K562 (cell line): ENCODE measurements at regions not wholly inside any gene's neighbourhood (a gene's known extent, or its start where the extent isn't known, plus 50 kb on each side); places are given as distances from the start of the nearest gene placed in this dataset.

Experiments used
- ATAC-seq: fragments of 200-7000 bp; cut with Tn5 transposase; 3 replicates; pipeline ENCODE4 v1.9.1; 2020; ENCODE audit warnings: moderate library complexity
- BruUV-seq: library from RNA; stranded (reverse); fragments of 400-500 nt; replicated peaks from 2 replicates; lab custom pipeline; 2021; lab: Mats Ljungman, UMichigan
- CTCF ChIA-PET: fragments of 300-600 bp; formaldehyde crosslinking; extraction: SDS; loops from one replicate; lab custom pipeline; 2021; ENCODE audit warnings: low intra/inter-chr PET ratio; lab: Yijun Ruan, JAX
- POLR2A ChIA-PET: fragments of 300-600, 350-650 bp; sonication (Branson Sonifier 250); formaldehyde crosslinking; extraction: SDS; loops from one replicate; lab custom pipeline; 2021; ENCODE audit warnings: antibody characterized with exemption, inconsistent platforms; lab: Yijun Ruan, JAX
- DNase-seq, 4 experiments: peaks; one replicate each; pipeline versions ENCODE4 v3.0.0 to v3.0.0-alpha.2; 2011 to 2018; ENCODE audit warnings: low spot score in 3 of 4, mixed read lengths in 3 of 4; ENCODE audit errors: extremely low read depth in 1 of 4
- FAIRE-seq: peaks from 2 replicates; lab custom pipeline; 2011; peaks lifted over from hg19 to GRCh38; lab: Jason Lieb, UNC
- H2AFZ ChIP-seq: 2 replicates; pipeline ENCODE4 v1.6.0; 2011; ENCODE audit warnings: low read depth, low read length, control low read depth, inconsistent platforms
- H3K27ac ChIP-seq: fragments of 200-600 bp; 3 replicates; pipeline ENCODE4 v1.8.0; 2011; ENCODE audit warnings: low read depth, mild to moderate bottlenecking, control low read depth, inconsistent platforms, low read length, moderate library complexity, mixed read lengths; ENCODE audit errors: extremely low read depth
- H3K27me3 ChIP-seq, 2 experiments: fragments of 300-600 bp in 1 of 2; 2 replicates in 1 of 2; 3 replicates in 1 of 2; pipeline versions ENCODE4 v1.6.0 to v1.8.0; 2011; ENCODE audit warnings: inconsistent platforms in 2 of 2, low read length in 2 of 2, mild to moderate bottlenecking in 1 of 2, mixed read lengths in 1 of 2, moderate library complexity in 1 of 2; ENCODE audit not compliant: control insufficient read depth in 2 of 2, insufficient read depth in 2 of 2
- H3K36me3 ChIP-seq: fragments of 300-600 bp; 3 replicates; pipeline ENCODE4 v1.8.0; 2011; ENCODE audit warnings: mild to moderate bottlenecking, low read length, inconsistent platforms; ENCODE audit not compliant: control insufficient read depth, insufficient read depth
- H3K4me1 ChIP-seq, 2 experiments: fragments of 200-600 bp in 1 of 2; replicated peaks in 1 of 2; 2 replicates in 1 of 2; 3 replicates in 1 of 2; pipeline versions ENCODE4 v1.5.1 to v1.8.0; 2011; ENCODE audit warnings: inconsistent platforms in 2 of 2, low read length in 2 of 2, mild to moderate bottlenecking in 1 of 2, mixed read lengths in 1 of 2, moderate library complexity in 1 of 2; ENCODE audit not compliant: control insufficient read depth in 2 of 2, insufficient read depth in 2 of 2
- H3K4me2 ChIP-seq: 2 replicates; pipeline ENCODE4 v1.6.1; 2011; ENCODE audit warnings: low read length, control low read depth, inconsistent platforms, mixed read lengths; ENCODE audit not compliant: insufficient read depth
- H3K4me3 ChIP-seq: fragments of 200-600 bp; sonication (generic), shearing (Covaris generic); 2 replicates; pipeline ENCODE4 v1.5.1; 2016; ENCODE audit warnings: control low read depth, inconsistent platforms
- H3K79me2 ChIP-seq: fragments of 200-600 bp; 3 replicates; pipeline ENCODE4 v1.8.0; 2011; ENCODE audit warnings: low read length, inconsistent platforms; ENCODE audit not compliant: control insufficient read depth, insufficient read depth
- H3K9ac ChIP-seq, 2 experiments: 2 replicates each; pipeline versions ENCODE4 v1.6.0 to v1.6.1; 2011; ENCODE audit warnings: low read depth in 2 of 2, low read length in 2 of 2, control low read depth in 1 of 2, inconsistent platforms in 1 of 2, mild to moderate bottlenecking in 1 of 2, mixed read lengths in 1 of 2; ENCODE audit not compliant: insufficient read depth in 1 of 2
- H3K9me1 ChIP-seq: one replicate; pipeline ENCODE4 v1.6.0; 2011; ENCODE audit warnings: inconsistent platforms, mild to moderate bottlenecking, low read length, moderate library complexity; ENCODE audit not compliant: control insufficient read depth, insufficient read depth
- H3K9me3 ChIP-seq: replicated peaks from 2 replicates; pipeline ENCODE4 v1.5.1; 2011; ENCODE audit warnings: low read depth, low read length, inconsistent platforms; ENCODE audit not compliant: control insufficient read depth, insufficient read depth
- H4K20me1 ChIP-seq: replicated peaks from 2 replicates; pipeline ENCODE4 v1.6.1; 2011; ENCODE audit warnings: low read length, inconsistent platforms, mixed read lengths; ENCODE audit not compliant: control insufficient read depth, insufficient read depth
- CBX5 ChIP-seq: IDR thresholded peaks from 2 replicates; pipeline ENCODE4 v1.6.1; 2014; ENCODE audit warnings: low read depth, borderline replicate concordance
- HNRNPUL1 ChIP-seq: fragments of 200-400 bp; formaldehyde crosslinking; IDR thresholded peaks from 2 replicates; pipeline ENCODE4 v1.6.1; 2017; ENCODE audit warnings: low read length
- KLF10 ChIP-seq: fragments of 250-450 bp; sonication (Bioruptor Pico); IDR thresholded peaks from 2 replicates; pipeline ENCODE4 v1.6.1; 2021; ENCODE audit warnings: matching md5 sums
- OTX1 ChIP-seq: fragments of 450-650 bp; formaldehyde crosslinking; IDR thresholded peaks from 2 replicates; pipeline ENCODE4 v1.4.0; 2022; ENCODE audit warnings: mild to moderate bottlenecking
- SMARCA4 ChIP-seq: fragments of 450-650 bp; IDR thresholded peaks from 2 replicates; pipeline ENCODE4 v1.6.1; 2016
- ZNF274 ChIP-seq: IDR thresholded peaks from 2 replicates; pipeline ENCODE4 v1.6.1; 2011; ENCODE audit warnings: low read depth, mild to moderate bottlenecking, low read length, moderate library complexity, borderline replicate concordance
- WGBS: fragments of 100-300 bp; shearing (Covaris generic); methylation state at CpG from one replicate; pipeline ENCODE4 v1.1.6; 2016; ENCODE audit warnings: low coverage, mixed read lengths; ENCODE audit not compliant: insufficient coverage; ENCODE audit errors: missing lambda C conversion rate; 5-methylcytosine and 5-hydroxymethylcytosine counted together
- in situ Hi-C: fragments of 300-500 bp; cut with MboI; formaldehyde crosslinking; loops from 4 replicates; pipeline ENCODE4 v1.15.0; 2018; ENCODE audit warnings: inconsistent platforms, mixed read lengths
- intact Hi-C: fragments of 100-400 bp; cut with micrococcal nuclease; formaldehyde crosslinking; loops from 2 replicates; pipeline ENCODE4 v1.14.2; 2022
- TF ChIP-seq, protein P1 (sequence below): IDR thresholded peaks from 2 replicates; pipeline ENCODE4 v1.6.1; 2011; ENCODE audit not compliant: insufficient read length; ENCODE audit errors: extremely low read depth
- TF ChIP-seq, protein P2 (sequence below), 2 experiments: fragments of 450-650 bp; IDR thresholded peaks; 2 replicates each; pipeline ENCODE4 v1.6.1; 2016; ENCODE audit warnings: mild to moderate bottlenecking in 2 of 2, borderline replicate concordance in 1 of 2, low read depth in 1 of 2, moderate library complexity in 1 of 2
- TF ChIP-seq, protein P3 (sequence below): sonication (generic); formaldehyde crosslinking; IDR thresholded peaks from 2 replicates; pipeline ENCODE4 v1.8.1; 2023; ENCODE audit warnings: mild to moderate bottlenecking, missing genetic modification reagents
- TF ChIP-seq, protein P4 (sequence below): fragments of 250-450 bp; sonication (Bioruptor Pico); IDR thresholded peaks from 2 replicates; pipeline ENCODE4 v1.4.0; 2020; ENCODE audit warnings: mild to moderate bottlenecking

DNA sequence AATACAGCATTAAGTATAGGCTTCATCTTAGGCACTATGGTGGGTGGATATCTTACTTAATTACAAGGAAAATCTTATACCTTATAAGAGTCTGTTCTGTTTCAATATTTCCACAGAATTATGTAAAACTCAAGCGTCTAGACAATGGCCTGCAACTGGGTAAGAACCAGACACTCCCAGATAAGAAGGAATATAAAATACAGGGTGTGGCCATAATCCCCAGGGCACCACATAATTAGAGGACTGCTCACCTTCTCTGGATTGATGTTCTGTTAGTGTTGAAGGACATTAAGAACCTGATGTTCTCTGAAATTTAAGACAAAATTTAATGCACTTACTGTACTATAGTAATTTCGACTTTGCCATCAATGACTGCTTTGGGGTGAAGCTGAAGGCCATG lies 198.2 kb upstream of the ARSJ start:
- no peaks in the 10 kb centered on the region for H3K36me3 ChIP-seq
- H3K9me3 ChIP-seq, result no peaks in the 10 kb centered on the region
- no peak overlapping the region for H3K4me2 ChIP-seq
- WGBS, result 0% methylated on average over 2 of the region's 2 CpGs
- DNase-seq (no peak), FAIRE-seq (no peak), ATAC-seq (no peak)
- no peaks in the 10 kb centered on the region for H3K9me1 ChIP-seq
- H3K27me3 ChIP-seq, result no peaks in the 10 kb centered on the region
- H3K4me1 ChIP-seq, result no peaks in the 10 kb centered on the region
- no peak overlapping the region for H2AFZ ChIP-seq
- H3K9ac ChIP-seq, result no peak overlapping the region
- ChIA-PET CTCF (no interaction called here), POLR2A (no interaction called here)
- H4K20me1 ChIP-seq, result no peaks in the 10 kb centered on the region
- BruUV-seq, result no TSS peak
- intact Hi-C loops, result no loop called here
- H3K4me3 ChIP-seq, result no peak overlapping the region
- no peak overlapping the region for H3K27ac ChIP-seq
- no peaks in the 10 kb centered on the region for H3K79me2 ChIP-seq
- in situ Hi-C loops, result no loop called here
- TF ChIP-seq, protein P1, sequence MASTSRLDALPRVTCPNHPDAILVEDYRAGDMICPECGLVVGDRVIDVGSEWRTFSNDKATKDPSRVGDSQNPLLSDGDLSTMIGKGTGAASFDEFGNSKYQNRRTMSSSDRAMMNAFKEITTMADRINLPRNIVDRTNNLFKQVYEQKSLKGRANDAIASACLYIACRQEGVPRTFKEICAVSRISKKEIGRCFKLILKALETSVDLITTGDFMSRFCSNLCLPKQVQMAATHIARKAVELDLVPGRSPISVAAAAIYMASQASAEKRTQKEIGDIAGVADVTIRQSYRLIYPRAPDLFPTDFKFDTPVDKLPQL, result no peak
- TF ChIP-seq OTX1 (CRISPR knock-in tag) (no peak), SMARCA4 (no peak), CBX5 (no peak), KLF10 (CRISPR knock-in tag) (no peak), ZNF274 (no peak), HNRNPUL1 (no peak)
- TF ChIP-seq, protein P2, sequence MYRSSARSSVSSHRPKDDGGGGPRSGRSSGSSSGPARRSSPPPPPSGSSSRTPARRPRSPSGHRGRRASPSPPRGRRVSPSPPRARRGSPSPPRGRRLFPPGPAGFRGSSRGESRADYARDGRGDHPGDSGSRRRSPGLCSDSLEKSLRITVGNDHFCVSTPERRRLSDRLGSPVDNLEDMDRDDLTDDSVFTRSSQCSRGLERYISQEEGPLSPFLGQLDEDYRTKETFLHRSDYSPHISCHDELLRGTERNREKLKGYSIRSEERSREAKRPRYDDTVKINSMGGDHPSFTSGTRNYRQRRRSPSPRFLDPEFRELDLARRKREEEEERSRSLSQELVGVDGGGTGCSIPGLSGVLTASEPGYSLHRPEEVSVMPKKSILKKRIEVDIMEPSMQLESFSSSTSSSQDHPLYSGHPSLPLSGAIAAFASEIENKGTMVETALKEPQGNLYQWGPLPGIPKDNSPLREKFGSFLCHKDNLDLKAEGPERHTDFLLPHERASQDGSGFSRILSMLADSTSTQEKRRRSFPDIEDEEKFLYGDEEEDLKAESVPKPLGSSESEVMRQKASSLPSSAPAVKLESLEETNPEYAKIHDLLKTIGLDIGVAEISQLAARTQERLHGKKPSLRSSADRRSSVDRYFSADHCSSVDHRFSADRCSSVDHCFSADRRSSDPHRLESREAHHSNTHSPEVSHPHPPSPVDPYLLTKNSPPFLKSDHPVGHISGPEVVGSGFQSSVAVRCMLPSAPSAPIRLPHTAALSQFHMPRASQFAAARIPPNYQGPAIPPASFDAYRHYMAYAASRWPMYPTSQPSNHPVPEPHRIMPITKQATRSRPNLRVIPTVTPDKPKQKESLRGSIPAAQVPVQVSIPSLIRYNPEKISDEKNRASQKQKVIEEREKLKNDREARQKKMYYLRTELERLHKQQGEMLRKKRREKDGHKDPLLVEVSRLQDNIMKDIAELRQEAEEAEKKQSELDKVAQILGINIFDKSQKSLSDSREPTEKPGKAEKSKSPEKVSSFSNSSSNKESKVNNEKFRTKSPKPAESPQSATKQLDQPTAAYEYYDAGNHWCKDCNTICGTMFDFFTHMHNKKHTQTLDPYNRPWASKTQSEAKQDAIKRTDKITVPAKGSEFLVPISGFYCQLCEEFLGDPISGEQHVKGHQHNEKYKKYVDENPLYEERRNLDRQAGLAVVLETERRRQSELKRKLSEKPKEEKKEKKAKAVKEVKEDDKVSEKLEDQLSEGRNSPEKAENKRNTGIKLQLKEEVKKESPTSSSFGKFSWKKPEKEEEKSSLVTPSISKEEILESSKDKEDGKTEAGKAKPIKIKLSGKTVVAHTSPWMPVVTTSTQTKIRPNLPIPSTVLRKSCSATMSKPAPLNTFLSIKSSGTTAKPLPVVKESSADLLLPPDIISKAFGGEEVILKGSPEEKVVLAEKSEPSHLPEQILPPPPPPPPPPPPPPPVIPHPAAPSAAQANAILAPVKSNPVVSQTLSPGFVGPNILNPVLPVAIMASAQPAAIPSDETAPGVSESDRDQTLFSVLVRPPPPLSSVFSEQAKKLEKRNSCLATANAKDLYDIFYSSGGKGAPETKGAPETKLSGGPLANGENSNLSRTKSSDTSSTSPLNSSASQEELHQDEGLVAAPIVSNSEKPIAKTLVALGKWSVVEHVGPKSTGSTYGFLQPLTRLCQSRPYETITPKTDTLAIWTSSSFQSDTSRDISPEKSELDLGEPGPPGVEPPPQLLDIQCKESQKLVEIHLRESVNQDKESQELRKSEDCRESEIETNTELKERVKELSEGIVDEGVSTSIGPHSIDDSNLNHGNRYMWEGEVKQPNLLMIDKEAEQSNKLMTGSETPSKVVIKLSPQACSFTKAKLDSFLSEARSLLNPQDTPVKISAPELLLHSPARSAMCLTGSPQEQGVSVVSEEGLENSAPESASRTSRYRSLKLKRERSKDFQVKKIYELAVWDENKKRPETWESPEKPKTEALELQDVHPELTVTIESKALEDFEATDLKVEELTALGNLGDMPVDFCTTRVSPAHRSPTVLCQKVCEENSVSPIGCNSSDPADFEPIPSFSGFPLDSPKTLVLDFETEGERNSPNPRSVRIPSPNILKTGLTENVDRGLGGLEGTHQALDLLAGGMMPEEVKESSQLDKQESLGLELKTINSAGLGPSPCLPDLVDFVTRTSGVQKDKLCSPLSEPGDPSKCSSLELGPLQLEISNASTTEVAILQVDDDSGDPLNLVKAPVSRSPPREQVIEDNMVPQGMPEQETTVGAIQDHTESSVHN (IDR thresholded peaks at IDR 0.05; ENCODE audit: borderline replicate concordance in 1 of 2, low read depth in 1 of 2), result no peak
- TF ChIP-seq, protein P3, sequence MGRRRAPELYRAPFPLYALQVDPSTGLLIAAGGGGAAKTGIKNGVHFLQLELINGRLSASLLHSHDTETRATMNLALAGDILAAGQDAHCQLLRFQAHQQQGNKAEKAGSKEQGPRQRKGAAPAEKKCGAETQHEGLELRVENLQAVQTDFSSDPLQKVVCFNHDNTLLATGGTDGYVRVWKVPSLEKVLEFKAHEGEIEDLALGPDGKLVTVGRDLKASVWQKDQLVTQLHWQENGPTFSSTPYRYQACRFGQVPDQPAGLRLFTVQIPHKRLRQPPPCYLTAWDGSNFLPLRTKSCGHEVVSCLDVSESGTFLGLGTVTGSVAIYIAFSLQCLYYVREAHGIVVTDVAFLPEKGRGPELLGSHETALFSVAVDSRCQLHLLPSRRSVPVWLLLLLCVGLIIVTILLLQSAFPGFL (CRISPR knock-in tag), result no peak
- TF ChIP-seq, protein P4, sequence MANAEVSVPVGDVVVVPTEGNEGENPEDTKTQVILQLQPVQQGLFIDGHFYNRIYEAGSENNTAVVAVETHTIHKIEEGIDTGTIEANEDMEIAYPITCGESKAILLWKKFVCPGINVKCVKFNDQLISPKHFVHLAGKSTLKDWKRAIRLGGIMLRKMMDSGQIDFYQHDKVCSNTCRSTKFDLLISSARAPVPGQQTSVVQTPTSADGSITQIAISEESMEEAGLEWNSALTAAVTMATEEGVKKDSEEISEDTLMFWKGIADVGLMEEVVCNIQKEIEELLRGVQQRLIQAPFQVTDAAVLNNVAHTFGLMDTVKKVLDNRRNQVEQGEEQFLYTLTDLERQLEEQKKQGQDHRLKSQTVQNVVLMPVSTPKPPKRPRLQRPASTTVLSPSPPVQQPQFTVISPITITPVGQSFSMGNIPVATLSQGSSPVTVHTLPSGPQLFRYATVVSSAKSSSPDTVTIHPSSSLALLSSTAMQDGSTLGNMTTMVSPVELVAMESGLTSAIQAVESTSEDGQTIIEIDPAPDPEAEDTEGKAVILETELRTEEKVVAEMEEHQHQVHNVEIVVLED (CRISPR knock-in tag), result no peak
